Nucleus accumbens (tissue), 56 donors: ENCODE measurements at regions not wholly inside any gene's neighbourhood (a gene's known extent, or its start where the extent isn't known, plus 50 kb on each side); places are given as distances from the start of the nearest gene placed in this dataset.

Experiments
- DNase-seq, 56 donors: peaks; one replicate each; lab custom pipeline; 2025; lab: John Stamatoyannopoulos, UW

- DNase-seq = no peak
Observed at GRCh38 chr9:515665-516064, 301.0 kb downstream of the DOCK8 start.

GRCh38 chr9:517993-518392 is 303.3 kb downstream of the DOCK8 start:
- DNase-seq = no peak

DNA sequence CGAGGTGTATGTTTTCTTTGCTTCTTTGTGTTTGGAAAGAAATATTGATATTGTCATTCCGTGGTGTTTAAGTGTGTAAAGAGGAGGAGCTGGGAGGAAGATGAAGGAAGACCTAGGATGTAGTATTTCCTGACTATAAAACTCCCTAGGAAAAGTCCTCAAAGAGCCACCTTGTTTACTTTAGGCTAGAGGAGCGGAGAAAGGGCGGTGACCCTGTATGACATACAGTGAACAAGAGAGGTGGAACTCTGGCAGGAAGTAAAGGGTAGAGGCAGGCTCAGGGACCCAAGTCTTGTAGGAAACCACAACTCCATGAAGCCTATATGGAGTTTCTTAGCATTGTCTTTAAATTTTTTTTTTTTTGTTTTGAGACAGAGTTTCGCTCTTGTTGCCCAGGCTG is 303.9 kb downstream of the DOCK8 start:
- DNase-seq = no peak

DNA sequence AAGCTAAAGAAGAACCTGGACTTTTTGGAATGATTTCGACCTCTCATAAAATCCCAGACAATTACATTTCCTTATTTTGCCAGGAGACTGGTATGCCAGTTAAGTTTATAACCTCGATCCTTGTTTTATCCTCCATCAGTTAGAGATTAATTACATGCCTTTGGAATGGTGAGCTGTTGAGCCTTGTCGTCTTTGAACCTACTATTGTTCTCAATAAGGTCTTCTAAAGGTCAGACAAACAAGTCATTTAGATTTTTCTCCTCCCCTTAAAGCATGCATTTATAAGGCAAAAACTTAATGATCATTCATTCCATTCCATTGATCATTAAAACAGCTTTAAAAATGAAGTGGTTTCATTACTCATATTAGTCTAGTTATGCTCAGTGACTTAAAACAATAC is 304.9 kb downstream of the DOCK8 start:
- no peak for DNase-seq

DNA sequence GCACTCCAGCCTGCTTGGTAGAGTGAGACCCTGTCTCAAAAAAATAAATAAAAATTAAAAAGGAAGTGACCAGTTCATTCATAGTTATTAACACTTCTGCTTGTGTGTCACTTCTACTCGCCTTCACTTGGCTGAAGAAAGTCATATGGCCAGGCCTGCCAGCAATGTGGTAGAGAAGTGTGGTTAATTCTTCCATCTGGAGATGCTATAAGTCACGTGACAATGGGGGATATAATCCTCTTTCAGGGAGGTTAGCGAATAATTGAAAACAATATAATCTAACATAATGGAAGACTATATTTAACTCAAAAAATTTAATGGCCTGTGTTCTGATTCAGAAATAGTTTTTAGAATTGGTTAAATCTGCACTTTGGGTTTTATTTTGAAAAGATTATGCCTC is 305.6 kb downstream of the DOCK8 start:
- no peak for DNase-seq

DNA sequence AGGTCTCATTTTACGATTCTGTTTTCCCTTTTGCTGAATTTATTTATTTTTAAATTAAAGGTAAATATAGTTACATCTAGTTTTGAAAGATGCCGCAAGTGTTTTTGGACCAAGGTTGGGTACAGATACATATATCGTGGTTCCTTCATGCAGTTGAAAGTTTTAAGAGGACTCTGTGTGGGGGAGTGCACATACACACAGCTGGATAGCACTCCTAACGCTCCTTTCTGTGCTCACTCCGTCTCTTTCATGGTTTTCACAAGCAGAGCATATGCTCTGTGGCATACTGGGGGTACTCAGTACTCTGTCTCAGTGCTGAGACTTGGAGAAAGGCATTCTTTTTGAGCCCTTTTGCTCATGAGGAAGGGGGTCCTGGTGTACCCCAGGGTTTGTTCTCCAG is 307.5 kb downstream of the DOCK8 start:
- no peak for DNase-seq

GRCh38 chr9:522658-523057 is 308.0 kb downstream of the DOCK8 start:
- DNase-seq = no peak

GRCh38 chr9:523444-523843 is 308.8 kb downstream of the DOCK8 start:
- DNase-seq = no peak

- no peak for DNase-seq
Observed at GRCh38 chr9:524008-524407, 309.3 kb downstream of the DOCK8 start.

DNA sequence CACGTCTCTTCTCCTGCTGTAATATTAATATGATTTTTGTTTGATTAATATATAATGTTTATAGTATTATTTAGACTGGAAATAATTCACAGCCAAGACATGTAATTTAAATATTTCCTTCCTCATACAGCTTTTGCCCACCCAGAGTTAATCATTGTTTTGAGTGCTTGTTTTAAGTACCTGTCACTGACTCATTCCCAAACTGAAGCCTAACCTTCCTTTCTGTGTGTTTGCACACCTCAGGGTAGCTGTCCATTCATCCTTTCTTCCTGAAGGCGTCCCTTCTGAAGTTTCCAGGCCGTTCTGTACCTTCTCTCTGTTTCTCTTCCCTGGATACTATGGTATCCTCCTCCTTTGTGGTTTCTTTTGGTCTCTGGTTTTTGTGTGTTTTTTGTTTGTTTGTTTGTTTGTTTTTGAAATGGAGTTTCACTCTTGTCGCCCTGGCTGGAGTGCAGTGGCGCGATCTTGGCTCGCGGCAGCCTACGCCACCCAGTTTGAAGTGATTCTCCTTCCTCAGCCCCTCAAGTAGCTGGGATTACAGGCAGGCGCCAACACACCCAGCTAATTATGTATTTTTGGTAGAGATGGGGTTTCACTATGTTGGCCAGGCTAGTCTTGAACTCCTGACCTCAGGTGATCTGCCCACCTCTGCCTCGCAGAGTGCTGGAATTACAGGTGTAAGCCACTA is 312.4 kb downstream of the DOCK8 start:
- no peak for DNase-seq

GRCh38 chr9:529731-530130 is 311.8 kb upstream of the DMRT1 start:
- DNase-seq = no peak

DNA sequence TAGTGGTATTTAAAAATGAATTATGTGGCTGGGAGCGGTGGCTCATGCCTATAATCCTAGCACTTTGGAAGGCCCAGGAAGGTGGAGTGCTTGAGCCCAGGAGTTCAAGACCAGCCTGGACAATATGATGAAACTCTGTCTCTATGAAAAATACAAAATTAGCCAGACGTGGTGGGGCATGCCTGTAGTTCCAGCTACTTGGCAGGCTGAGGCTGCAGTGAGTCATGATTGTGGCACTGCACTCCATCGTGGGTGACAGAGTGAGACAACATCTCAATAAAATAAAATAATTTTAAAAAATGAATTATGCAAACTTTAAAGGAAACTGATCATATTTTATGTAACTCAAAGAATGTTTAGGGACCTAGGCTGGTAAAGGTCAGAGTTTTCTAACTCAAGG is 310.8 kb upstream of the DMRT1 start:
- DNase-seq = peak in 3 of 56 donors; percentile 13 to 60 (median 13)

- no peak for DNase-seq
Observed at GRCh38 chr9:532707-533106, 308.8 kb upstream of the DMRT1 start.

DNA sequence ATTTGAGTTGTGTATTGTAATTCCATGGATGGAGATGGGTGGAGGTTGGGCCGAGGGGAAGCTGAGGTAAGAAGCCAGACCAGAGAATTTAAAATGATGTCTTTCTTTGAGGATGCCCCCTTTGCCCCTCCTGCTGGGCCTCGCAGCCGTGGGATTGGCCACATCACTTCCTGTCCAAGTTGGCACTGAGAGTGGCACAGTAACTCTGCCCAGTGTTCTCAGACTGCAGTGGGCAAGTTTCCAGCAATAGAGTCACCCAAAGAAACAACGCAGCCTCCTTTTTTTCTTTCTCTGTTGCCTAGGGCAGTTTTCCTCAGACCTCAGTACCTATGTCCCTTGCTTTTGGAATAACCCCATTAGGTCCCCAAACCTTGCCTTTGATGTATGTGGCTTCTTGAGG is 306.6 kb upstream of the DMRT1 start:
- peak; percentile 5 to 90 (median 76) for DNase-seq

GRCh38 chr9:535356-535755 is 306.1 kb upstream of the DMRT1 start:
- DNase-seq = no peak

DNA sequence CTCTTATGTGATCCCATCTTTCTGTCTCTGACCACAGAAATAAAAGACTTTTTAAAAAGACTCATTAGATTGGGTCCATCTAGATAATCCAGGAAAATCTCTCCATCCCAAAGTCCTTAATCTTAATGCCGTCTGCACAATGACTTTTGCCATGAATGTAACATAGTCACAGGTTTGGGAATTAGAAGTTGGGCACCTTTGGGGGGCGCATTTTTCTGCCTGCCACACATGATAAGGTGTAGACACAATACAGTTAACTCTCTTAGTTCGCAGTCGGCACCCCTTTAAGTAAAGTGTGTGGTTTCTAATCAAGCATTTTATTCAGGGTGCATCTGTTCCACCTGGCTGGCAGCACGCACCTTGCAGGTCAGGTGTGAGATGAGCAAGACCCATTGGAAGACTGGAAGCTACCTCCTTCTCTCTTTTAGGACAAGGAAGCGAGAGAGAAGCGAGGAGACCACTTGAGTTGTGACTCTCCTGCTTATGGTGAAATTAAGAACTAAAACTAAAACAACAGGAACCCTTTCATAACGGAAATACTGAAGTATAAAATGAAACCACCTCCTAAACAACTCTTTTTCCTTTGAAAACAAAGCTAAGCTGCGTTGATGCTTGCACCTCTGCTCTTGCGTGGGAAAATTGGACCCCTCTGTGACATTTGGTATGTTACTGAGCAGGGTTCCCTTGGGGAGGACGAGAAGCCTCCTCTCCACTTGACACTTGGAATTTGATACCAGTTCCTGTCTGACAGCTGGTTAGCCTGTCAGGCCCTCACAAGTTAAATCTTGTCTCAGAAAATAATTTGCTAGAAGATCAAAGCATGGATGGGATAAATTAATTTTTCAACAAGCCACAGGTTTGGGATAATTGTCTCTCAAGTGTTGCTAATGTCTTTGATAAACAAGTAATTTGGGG is 304.6 kb upstream of the DMRT1 start:
- DNase-seq = no peak

GRCh38 chr9:543478-543877 is 298.0 kb upstream of the DMRT1 start:
- DNase-seq = no peak

- no peak for DNase-seq
Observed at GRCh38 chr9:545480-545879, 296.0 kb upstream of the DMRT1 start.

DNA sequence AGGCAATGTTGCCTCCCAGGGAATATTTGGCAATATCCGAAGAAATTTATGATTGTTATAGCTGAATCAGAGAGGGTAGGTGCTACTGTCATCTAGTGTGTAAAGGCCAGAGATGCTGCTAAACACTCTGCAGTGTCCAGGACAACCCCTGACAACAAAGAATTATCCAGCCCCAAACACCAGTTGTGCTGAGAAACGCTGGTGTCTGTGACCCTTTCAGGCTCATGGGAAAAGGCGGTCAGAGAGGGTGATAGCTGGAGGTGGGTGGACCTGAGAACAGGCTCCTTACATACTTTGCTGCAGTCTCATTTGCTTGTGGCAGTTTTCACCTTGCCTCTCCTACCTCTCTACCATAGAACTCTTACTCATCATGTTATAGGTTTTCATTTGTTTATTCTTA is 295.3 kb upstream of the DMRT1 start:
- DNase-seq = no peak

DNA sequence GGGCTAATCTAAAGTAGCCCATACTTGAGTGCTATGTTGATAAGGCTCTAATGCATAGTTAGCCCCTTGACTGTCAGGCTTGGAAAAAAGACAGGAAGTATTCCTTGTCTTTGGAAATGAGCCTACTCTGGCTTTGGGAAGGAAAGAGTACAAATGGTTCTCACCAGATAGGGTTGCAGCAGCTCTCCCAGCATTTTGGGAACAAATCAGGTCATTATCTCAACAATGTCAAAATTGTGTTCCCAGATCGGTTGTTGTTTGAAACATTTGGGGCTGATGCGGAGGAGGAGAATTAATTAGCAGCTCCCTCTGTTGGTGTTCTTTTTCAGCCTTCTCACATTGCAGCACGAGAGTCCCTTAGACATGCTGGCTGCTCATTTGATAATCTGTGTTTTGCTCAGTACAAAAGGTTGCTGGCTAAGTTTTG is 294.7 kb upstream of the DMRT1 start:
- DNase-seq = peak in 35 of 56 donors; percentile 7 to 63 (median 26)

GRCh38 chr9:547314-547713 is 294.2 kb upstream of the DMRT1 start:
- no peak for DNase-seq

GRCh38 chr9:549455-549997 is 292.0 kb upstream of the DMRT1 start:
- no peak for DNase-seq
